Keratinocyte (primary cell): ENCODE measurements at regions not wholly inside any gene's neighbourhood (a gene's known extent, or its start where the extent isn't known, plus 50 kb on each side); places are given as distances from the start of the nearest gene placed in this dataset.

Source experiments
- DNase-seq: peaks from one replicate; pipeline ENCODE4 v3.0.0-alpha.2; 2011; ENCODE audit warnings: low read depth, missing footprints, low spot score
- FAIRE-seq: peaks from 2 replicates; lab custom pipeline; 2011; peaks lifted over from hg19 to GRCh38; lab: Jason Lieb, UNC
- H2AFZ ChIP-seq: 2 replicates; pipeline ENCODE4 v1.6.0; 2012; ENCODE audit warnings: low read length, control low read depth, inconsistent platforms; ENCODE audit not compliant: control insufficient read depth
- H3K27ac ChIP-seq: 2 replicates; pipeline ENCODE4 v1.5.1; 2011; ENCODE audit warnings: low read length; ENCODE audit not compliant: control insufficient read depth, insufficient read depth
- H3K27me3 ChIP-seq: 3 replicates; pipeline ENCODE4 v1.6.0; 2011; ENCODE audit warnings: low read length; ENCODE audit not compliant: control insufficient read depth, insufficient read depth; ENCODE audit errors: extremely low read depth
- H3K36me3 ChIP-seq, 2 experiments: 2 replicates in 1 of 2; 3 replicates in 1 of 2; pipeline ENCODE4 v1.5.1; 2011; ENCODE audit warnings: low read length in 2 of 2, mild to moderate bottlenecking in 1 of 2; ENCODE audit not compliant: control insufficient read depth in 2 of 2, insufficient read depth in 2 of 2; ENCODE audit errors: extremely low read depth in 1 of 2
- H3K4me1 ChIP-seq: 3 replicates; pipeline ENCODE4 v1.5.1; 2011; ENCODE audit warnings: low read length; ENCODE audit not compliant: control insufficient read depth, insufficient read depth; ENCODE audit errors: extremely low read depth
- H3K4me2 ChIP-seq: 3 replicates; pipeline ENCODE4 v1.6.0; 2011; ENCODE audit warnings: low read depth, low read length; ENCODE audit not compliant: control insufficient read depth, insufficient read depth; ENCODE audit errors: extremely low read depth
- H3K4me3 ChIP-seq, 3 experiments: fragments of 200-600 bp in 1 of 3; sonication (generic) in 1 of 3; 2 replicates in 2 of 3; 3 replicates in 1 of 3; pipeline ENCODE4 v1.5.1; 2011 to 2016; ENCODE audit warnings: low read length in 3 of 3, mild to moderate bottlenecking in 3 of 3, control low read depth in 2 of 3, inconsistent platforms in 1 of 3, low read depth in 1 of 3, mixed read lengths in 1 of 3, mixed run types in 1 of 3, moderate library complexity in 1 of 3; ENCODE audit not compliant: control insufficient read depth in 2 of 3, insufficient read depth in 2 of 3; ENCODE audit errors: extremely low read depth in 1 of 3
- H3K79me2 ChIP-seq: 2 replicates; pipeline ENCODE4 v1.6.0; 2012; ENCODE audit warnings: low read length; ENCODE audit not compliant: control insufficient read depth, insufficient read depth
- H3K9ac ChIP-seq: 3 replicates; pipeline ENCODE4 v1.6.0; 2011; ENCODE audit warnings: low read length; ENCODE audit not compliant: control insufficient read depth, insufficient read depth; ENCODE audit errors: extremely low read depth
- H3K9me1 ChIP-seq: 3 replicates; pipeline ENCODE4 v1.6.0; 2011; ENCODE audit warnings: low read length; ENCODE audit not compliant: control insufficient read depth, insufficient read depth; ENCODE audit errors: extremely low read depth
- H3K9me3 ChIP-seq: 2 replicates; pipeline ENCODE4 v1.5.1; 2012; ENCODE audit warnings: low read depth, low read length; ENCODE audit not compliant: control insufficient read depth
- H4K20me1 ChIP-seq: 3 replicates; pipeline ENCODE4 v1.6.0; 2011; ENCODE audit warnings: low read length; ENCODE audit not compliant: control insufficient read depth, insufficient read depth; ENCODE audit errors: extremely low read depth
- CTCF ChIP-seq, 3 experiments: IDR thresholded peaks in 1 of 3; conservative IDR thresholded peaks in 1 of 3; optimal IDR thresholded peaks in 1 of 3; 2 replicates in 2 of 3; 3 replicates in 1 of 3; pipeline versions ENCODE3 to v1.5.1; 2011; ENCODE audit warnings: low read length in 3 of 3, mild to moderate bottlenecking in 3 of 3, moderate library complexity in 2 of 3, control low read depth in 1 of 3, inconsistent platforms in 1 of 3; ENCODE audit not compliant: insufficient read depth in 2 of 3; ENCODE audit errors: extremely low read depth in 1 of 3
- EZH2 ChIP-seq: IDR thresholded peaks from one replicate; pipeline ENCODE4 v1.6.1; 2012; ENCODE audit warnings: inconsistent platforms, mild to moderate bottlenecking, low read length, moderate library complexity
- dilution Hi-C: fragments of 300-500 bp; cut with MboI; formaldehyde crosslinking; loops from one replicate; pipeline ENCODE4 v1.7.0; 2020; ENCODE audit warnings: low sequenced_read_pairs; ENCODE audit not compliant: extremely low pct_ligation_motif_present

- H4K20me1 ChIP-seq: no peaks in the 10 kb centered on the region
- no peaks in the 10 kb centered on the region for H3K9me3 ChIP-seq
- TF ChIP-seq CTCF (optimal IDR thresholded peaks at IDR 0.05 in 1 of 3, IDR thresholded peaks at IDR 0.05 in 1 of 3, conservative IDR thresholded peaks at IDR 0.05 in 1 of 3; ENCODE audit: extremely low read depth in 1 of 3, insufficient read depth in 2 of 3, low read length in 3 of 3): no peak
- no peak for TF ChIP-seq EZH2
- H3K9me1 ChIP-seq: no peaks in the 10 kb centered on the region
- dilution Hi-C loops: no loop called here
- H3K9ac ChIP-seq: no peak overlapping the region
- H3K79me2 ChIP-seq: no peaks in the 10 kb centered on the region
- no peaks in the 10 kb centered on the region for H3K36me3 ChIP-seq
- H2AFZ ChIP-seq: no peak overlapping the region
- no peaks in the 10 kb centered on the region for H3K4me1 ChIP-seq
- no peak overlapping the region for H3K4me3 ChIP-seq
- FAIRE-seq (no peak), DNase-seq (no peak)
- H3K27ac ChIP-seq: no peak overlapping the region
- H3K4me2 ChIP-seq: no peak overlapping the region
- no peaks in the 10 kb centered on the region for H3K27me3 ChIP-seq
These were observed 124.3 kb upstream of the CACNA2D1 start for GRCh38 chr7:82567841-82568240.

- FAIRE-seq (no peak), DNase-seq (no peak)
- H3K9me3 ChIP-seq: no peaks in the 10 kb centered on the region
- no peak overlapping the region for H3K9ac ChIP-seq
- H3K4me1 ChIP-seq: no peaks in the 10 kb centered on the region
- no peaks in the 10 kb centered on the region for H3K79me2 ChIP-seq
- TF ChIP-seq CTCF (optimal IDR thresholded peaks at IDR 0.05 in 1 of 3, IDR thresholded peaks at IDR 0.05 in 1 of 3, conservative IDR thresholded peaks at IDR 0.05 in 1 of 3; ENCODE audit: extremely low read depth in 1 of 3, insufficient read depth in 2 of 3, low read length in 3 of 3): no peak
- no peak for TF ChIP-seq EZH2
- no peak overlapping the region for H3K27ac ChIP-seq
- no peak overlapping the region for H2AFZ ChIP-seq
- no peaks in the 10 kb centered on the region for H3K9me1 ChIP-seq
- dilution Hi-C loops: no loop called here
- H3K4me2 ChIP-seq: no peak overlapping the region
- no peak overlapping the region for H3K4me3 ChIP-seq
- H3K27me3 ChIP-seq: no peaks in the 10 kb centered on the region
- no peaks in the 10 kb centered on the region for H3K36me3 ChIP-seq
- H4K20me1 ChIP-seq: no peaks in the 10 kb centered on the region
These were observed 123.8 kb upstream of the CACNA2D1 start for GRCh38 chr7:82567356-82567755.
